ENCODE measurements at regions not wholly inside any gene's neighbourhood (a gene's known extent, or its start where the extent isn't known, plus 50 kb on each side); places are given as distances from the start of the nearest gene placed in this dataset.

DNA sequence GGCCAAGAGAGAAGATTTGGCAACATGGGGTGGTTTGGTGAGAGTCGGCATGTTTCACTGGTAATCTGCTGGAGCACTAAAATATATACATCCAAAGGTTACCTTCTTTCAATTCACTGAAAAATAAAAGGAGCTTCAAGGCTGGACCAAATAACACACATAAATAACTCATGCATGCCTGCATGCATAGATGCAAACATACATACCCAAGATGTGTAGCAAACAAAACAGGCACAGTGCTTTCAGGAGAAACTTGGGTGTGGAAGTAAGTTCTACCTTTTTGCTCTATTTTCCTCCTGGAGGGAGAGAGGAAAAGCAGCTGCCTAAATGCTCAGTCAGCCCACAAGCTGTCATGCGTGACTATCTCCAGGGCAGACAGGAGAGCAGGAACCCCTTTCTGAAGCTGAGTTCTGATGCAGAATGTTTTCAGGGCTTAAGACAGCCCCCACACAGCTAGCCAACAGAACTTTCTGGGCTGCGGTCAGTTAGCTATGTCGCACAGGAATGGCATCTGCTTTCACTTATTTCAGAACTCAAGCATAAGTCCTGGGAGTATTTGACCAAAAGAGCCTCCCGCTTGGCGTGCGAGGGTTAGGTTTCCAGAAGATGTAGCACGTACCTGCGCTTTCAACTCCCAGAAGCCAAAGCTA lies 166.2 kb downstream of the TOMM20 start (continued):
- TF ChIP-seq, protein P1, sequence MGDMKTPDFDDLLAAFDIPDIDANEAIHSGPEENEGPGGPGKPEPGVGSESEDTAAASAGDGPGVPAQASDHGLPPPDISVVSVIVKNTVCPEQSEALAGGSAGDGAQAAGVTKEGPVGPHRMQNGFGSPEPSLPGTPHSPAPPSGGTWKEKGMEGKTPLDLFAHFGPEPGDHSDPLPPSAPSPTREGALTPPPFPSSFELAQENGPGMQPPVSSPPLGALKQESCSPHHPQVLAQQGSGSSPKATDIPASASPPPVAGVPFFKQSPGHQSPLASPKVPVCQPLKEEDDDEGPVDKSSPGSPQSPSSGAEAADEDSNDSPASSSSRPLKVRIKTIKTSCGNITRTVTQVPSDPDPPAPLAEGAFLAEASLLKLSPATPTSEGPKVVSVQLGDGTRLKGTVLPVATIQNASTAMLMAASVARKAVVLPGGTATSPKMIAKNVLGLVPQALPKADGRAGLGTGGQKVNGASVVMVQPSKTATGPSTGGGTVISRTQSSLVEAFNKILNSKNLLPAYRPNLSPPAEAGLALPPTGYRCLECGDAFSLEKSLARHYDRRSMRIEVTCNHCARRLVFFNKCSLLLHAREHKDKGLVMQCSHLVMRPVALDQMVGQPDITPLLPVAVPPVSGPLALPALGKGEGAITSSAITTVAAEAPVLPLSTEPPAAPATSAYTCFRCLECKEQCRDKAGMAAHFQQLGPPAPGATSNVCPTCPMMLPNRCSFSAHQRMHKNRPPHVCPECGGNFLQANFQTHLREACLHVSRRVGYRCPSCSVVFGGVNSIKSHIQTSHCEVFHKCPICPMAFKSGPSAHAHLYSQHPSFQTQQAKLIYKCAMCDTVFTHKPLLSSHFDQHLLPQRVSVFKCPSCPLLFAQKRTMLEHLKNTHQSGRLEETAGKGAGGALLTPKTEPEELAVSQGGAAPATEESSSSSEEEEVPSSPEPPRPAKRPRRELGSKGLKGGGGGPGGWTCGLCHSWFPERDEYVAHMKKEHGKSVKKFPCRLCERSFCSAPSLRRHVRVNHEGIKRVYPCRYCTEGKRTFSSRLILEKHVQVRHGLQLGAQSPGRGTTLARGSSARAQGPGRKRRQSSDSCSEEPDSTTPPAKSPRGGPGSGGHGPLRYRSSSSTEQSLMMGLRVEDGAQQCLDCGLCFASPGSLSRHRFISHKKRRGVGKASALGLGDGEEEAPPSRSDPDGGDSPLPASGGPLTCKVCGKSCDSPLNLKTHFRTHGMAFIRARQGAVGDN (CRISPR knock-in tag; IDR thresholded peaks at IDR 0.05) = no peak
- TF ChIP-seq ZBTB8A (CRISPR knock-in tag; IDR thresholded peaks at IDR 0.05; ENCODE audit: borderline replicate concordance, low read depth) (no peak), ATF7 (IDR thresholded peaks at IDR 0.05) (no peak), ATF7 (CRISPR knock-in tag; IDR thresholded peaks at IDR 0.05) (no peak), IRF2 (CRISPR knock-in tag; IDR thresholded peaks at IDR 0.05) (no peak), NR2F2 (IDR thresholded peaks at IDR 0.05; ENCODE audit: borderline replicate concordance, low read depth) (no peak), CREM (IDR thresholded peaks at IDR 0.05) (no peak), CREM (CRISPR knock-in tag; IDR thresholded peaks at IDR 0.05) (no peak), TEAD3 (CRISPR knock-in tag; optimal IDR thresholded peaks at IDR 0.05; ENCODE audit: borderline replicate concordance) (peak; percentile 22), FOSL2 (CRISPR knock-in tag; IDR thresholded peaks at IDR 0.05) (0 out of 2 replicates have a peak, but pooled peaks have one; percentile 18), RAD51 (IDR thresholded peaks at IDR 0.05; ENCODE audit: borderline replicate concordance) (no peak), KDM5B (CRISPR knock-in tag; IDR thresholded peaks at IDR 0.05; ENCODE audit: borderline replicate concordance) (no peak), KLF11 (CRISPR knock-in tag; IDR thresholded peaks at IDR 0.05) (0 out of 2 replicates have a peak, but pooled peaks have one; percentile 3), ZNF619 (CRISPR knock-in tag; IDR thresholded peaks at IDR 0.05) (no peak), PHF5A (CRISPR knock-in tag; IDR thresholded peaks at IDR 0.05; ENCODE audit: low read depth, unreplicated experiment) (no peak)
- TF ChIP-seq, protein P2, sequence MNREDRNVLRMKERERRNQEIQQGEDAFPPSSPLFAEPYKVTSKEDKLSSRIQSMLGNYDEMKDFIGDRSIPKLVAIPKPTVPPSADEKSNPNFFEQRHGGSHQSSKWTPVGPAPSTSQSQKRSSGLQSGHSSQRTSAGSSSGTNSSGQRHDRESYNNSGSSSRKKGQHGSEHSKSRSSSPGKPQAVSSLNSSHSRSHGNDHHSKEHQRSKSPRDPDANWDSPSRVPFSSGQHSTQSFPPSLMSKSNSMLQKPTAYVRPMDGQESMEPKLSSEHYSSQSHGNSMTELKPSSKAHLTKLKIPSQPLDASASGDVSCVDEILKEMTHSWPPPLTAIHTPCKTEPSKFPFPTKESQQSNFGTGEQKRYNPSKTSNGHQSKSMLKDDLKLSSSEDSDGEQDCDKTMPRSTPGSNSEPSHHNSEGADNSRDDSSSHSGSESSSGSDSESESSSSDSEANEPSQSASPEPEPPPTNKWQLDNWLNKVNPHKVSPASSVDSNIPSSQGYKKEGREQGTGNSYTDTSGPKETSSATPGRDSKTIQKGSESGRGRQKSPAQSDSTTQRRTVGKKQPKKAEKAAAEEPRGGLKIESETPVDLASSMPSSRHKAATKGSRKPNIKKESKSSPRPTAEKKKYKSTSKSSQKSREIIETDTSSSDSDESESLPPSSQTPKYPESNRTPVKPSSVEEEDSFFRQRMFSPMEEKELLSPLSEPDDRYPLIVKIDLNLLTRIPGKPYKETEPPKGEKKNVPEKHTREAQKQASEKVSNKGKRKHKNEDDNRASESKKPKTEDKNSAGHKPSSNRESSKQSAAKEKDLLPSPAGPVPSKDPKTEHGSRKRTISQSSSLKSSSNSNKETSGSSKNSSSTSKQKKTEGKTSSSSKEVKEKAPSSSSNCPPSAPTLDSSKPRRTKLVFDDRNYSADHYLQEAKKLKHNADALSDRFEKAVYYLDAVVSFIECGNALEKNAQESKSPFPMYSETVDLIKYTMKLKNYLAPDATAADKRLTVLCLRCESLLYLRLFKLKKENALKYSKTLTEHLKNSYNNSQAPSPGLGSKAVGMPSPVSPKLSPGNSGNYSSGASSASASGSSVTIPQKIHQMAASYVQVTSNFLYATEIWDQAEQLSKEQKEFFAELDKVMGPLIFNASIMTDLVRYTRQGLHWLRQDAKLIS (CRISPR knock-in tag; IDR thresholded peaks at IDR 0.05) = peak; percentile 96
- TF ChIP-seq, protein P3, sequence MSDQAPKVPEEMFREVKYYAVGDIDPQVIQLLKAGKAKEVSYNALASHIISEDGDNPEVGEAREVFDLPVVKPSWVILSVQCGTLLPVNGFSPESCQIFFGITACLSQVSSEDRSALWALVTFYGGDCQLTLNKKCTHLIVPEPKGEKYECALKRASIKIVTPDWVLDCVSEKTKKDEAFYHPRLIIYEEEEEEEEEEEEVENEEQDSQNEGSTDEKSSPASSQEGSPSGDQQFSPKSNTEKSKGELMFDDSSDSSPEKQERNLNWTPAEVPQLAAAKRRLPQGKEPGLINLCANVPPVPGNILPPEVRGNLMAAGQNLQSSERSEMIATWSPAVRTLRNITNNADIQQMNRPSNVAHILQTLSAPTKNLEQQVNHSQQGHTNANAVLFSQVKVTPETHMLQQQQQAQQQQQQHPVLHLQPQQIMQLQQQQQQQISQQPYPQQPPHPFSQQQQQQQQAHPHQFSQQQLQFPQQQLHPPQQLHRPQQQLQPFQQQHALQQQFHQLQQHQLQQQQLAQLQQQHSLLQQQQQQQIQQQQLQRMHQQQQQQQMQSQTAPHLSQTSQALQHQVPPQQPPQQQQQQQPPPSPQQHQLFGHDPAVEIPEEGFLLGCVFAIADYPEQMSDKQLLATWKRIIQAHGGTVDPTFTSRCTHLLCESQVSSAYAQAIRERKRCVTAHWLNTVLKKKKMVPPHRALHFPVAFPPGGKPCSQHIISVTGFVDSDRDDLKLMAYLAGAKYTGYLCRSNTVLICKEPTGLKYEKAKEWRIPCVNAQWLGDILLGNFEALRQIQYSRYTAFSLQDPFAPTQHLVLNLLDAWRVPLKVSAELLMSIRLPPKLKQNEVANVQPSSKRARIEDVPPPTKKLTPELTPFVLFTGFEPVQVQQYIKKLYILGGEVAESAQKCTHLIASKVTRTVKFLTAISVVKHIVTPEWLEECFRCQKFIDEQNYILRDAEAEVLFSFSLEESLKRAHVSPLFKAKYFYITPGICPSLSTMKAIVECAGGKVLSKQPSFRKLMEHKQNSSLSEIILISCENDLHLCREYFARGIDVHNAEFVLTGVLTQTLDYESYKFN (CRISPR knock-in tag; conservative IDR thresholded peaks at IDR 0.05) = no peak
- TF ChIP-seq, protein P4, sequence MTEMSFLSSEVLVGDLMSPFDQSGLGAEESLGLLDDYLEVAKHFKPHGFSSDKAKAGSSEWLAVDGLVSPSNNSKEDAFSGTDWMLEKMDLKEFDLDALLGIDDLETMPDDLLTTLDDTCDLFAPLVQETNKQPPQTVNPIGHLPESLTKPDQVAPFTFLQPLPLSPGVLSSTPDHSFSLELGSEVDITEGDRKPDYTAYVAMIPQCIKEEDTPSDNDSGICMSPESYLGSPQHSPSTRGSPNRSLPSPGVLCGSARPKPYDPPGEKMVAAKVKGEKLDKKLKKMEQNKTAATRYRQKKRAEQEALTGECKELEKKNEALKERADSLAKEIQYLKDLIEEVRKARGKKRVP (CRISPR knock-in tag; IDR thresholded peaks at IDR 0.05) = 0 out of 4 replicates have a peak, but pooled peaks of 1 of the 2 experiments have one; percentile 8
